HG02798 (cell line): ENCODE measurements at regions not wholly inside any gene's neighbourhood (a gene's known extent, or its start where the extent isn't known, plus 50 kb on each side); places are given as distances from the start of the nearest gene placed in this dataset.
"Not testable (repeated sequence)": the region's sequence is repeated elsewhere in the genome, so short reads cannot be mapped to it uniquely, and the experiment has no call there.

Experiments used
- ATAC-seq: cut with Tn5 transposase; IDR thresholded peaks from one replicate; pipeline ENCODE4 v1.9.1; 2021; ENCODE audit warnings: mild to moderate bottlenecking; ENCODE audit not compliant: unreplicated experiment, poor library complexity

GRCh38 chr10:9800571-9800970 is 1217.1 kb upstream of the CELF2 start:
- ATAC-seq: no peak

GRCh38 chr10:9807846-9808245 is 1209.8 kb upstream of the CELF2 start:
- ATAC-seq: no peak

- ATAC-seq: no peak
Measured at GRCh38 chr10:9811601-9812000, 1206.1 kb upstream of the CELF2 start.

- no peak for ATAC-seq
Measured at GRCh38 chr10:9814285-9814864, 1203.3 kb upstream of the CELF2 start.

- no peak for ATAC-seq
Measured at GRCh38 chr10:9819756-9820494, 1197.7 kb upstream of the CELF2 start.

GRCh38 chr10:9823268-9823930 is 1194.3 kb upstream of the CELF2 start:
- no peak for ATAC-seq

GRCh38 chr10:9824631-9825071 is 1193.0 kb upstream of the CELF2 start:
- no peak for ATAC-seq

- no peak for ATAC-seq
Measured at GRCh38 chr10:9825491-9826018, 1192.1 kb upstream of the CELF2 start.

GRCh38 chr10:9828110-9828509 is 1189.6 kb upstream of the CELF2 start:
- ATAC-seq: no peak

GRCh38 chr10:9833942-9834341 is 1183.7 kb upstream of the CELF2 start:
- ATAC-seq: no peak

- ATAC-seq: no peak
Measured at GRCh38 chr10:9834434-9834833, 1183.2 kb upstream of the CELF2 start.

GRCh38 chr10:9845075-9845474 is 1172.6 kb upstream of the CELF2 start:
- no peak for ATAC-seq

GRCh38 chr10:9848278-9848677 is 1169.4 kb upstream of the CELF2 start:
- ATAC-seq: no peak

GRCh38 chr10:9848981-9849380 is 1168.7 kb upstream of the CELF2 start:
- no peak for ATAC-seq

GRCh38 chr10:9850415-9850814 is 1167.3 kb upstream of the CELF2 start:
- no peak for ATAC-seq

GRCh38 chr10:9851808-9852207 is 1165.9 kb upstream of the CELF2 start:
- ATAC-seq: no peak

- no peak for ATAC-seq
Measured at GRCh38 chr10:9853405-9854355, 1164.0 kb upstream of the CELF2 start.

GRCh38 chr10:9855451-9855850 is 1162.2 kb upstream of the CELF2 start:
- ATAC-seq: not testable (repeated sequence)

- no peak for ATAC-seq
Measured at GRCh38 chr10:9858816-9859215, 1158.9 kb upstream of the CELF2 start.

- ATAC-seq: no peak
Measured at GRCh38 chr10:9860045-9860444, 1157.6 kb upstream of the CELF2 start.
